GM23338 (cell line): ENCODE measurements at regions not wholly inside any gene's neighbourhood (a gene's known extent, or its start where the extent isn't known, plus 50 kb on each side); places are given as distances from the start of the nearest gene placed in this dataset.

ENCODE experiments used
- ATAC-seq: fragments of 200-7000 bp; cut with Tn5 transposase; 3 replicates; pipeline ENCODE4 v1.9.1; 2020
- DNase-seq: peaks from one replicate; pipeline ENCODE4 v3.0.0-alpha.2; 2015; ENCODE audit warnings: low spot score
- H2AFZ ChIP-seq: fragments of 200-600 bp; sonication (generic); 2 replicates; pipeline ENCODE4 v1.8.0; 2016; ENCODE audit warnings: antibody characterized with exemption, mild to moderate bottlenecking, moderate library complexity
- H3F3A ChIP-seq: fragments of 200-600 bp; sonication (generic); replicated peaks from 2 replicates; pipeline ENCODE4 v1.8.0; 2017; ENCODE audit warnings: antibody characterized with exemption, mixed run types, low read depth
- H3K27ac ChIP-seq: fragments of 200-600 bp; sonication (generic); 2 replicates; pipeline ENCODE4 v1.6.1; 2016; ENCODE audit warnings: low read depth
- H3K27me3 ChIP-seq: fragments of 200-600 bp; sonication (generic); 2 replicates; pipeline ENCODE4 v1.8.0; 2016; ENCODE audit warnings: mild to moderate bottlenecking, mixed run types, moderate library complexity; ENCODE audit not compliant: insufficient read depth
- H3K36me3 ChIP-seq: fragments of 200-600 bp; sonication (generic); 2 replicates; pipeline ENCODE4 v1.8.0; 2016; ENCODE audit warnings: mild to moderate bottlenecking; ENCODE audit not compliant: insufficient read depth
- H3K4me1 ChIP-seq: fragments of 200-600 bp; sonication (generic); 2 replicates; pipeline ENCODE4 v1.8.0; 2016; ENCODE audit warnings: mild to moderate bottlenecking, moderate library complexity; ENCODE audit not compliant: insufficient read depth
- H3K4me2 ChIP-seq: fragments of 200-600 bp; sonication (generic); 2 replicates; pipeline ENCODE4 v1.7.1; 2017; ENCODE audit warnings: mixed run types
- H3K4me3 ChIP-seq: fragments of 200-600 bp; sonication (generic); 2 replicates; pipeline ENCODE4 v1.6.1; 2016; ENCODE audit warnings: mixed run types
- H3K79me2 ChIP-seq: fragments of 200-600 bp; sonication (generic); replicated peaks from 2 replicates; pipeline ENCODE4 v1.8.0; 2017; ENCODE audit warnings: mild to moderate bottlenecking; ENCODE audit not compliant: insufficient read depth
- H3K9me2 ChIP-seq: fragments of 200-600 bp; sonication (generic); 2 replicates; pipeline ENCODE4 v1.8.0; 2017; ENCODE audit not compliant: insufficient read depth
- H4K20me1 ChIP-seq: fragments of 200-600 bp; sonication (generic); replicated peaks from 2 replicates; pipeline ENCODE4 v1.8.0; 2017; ENCODE audit warnings: mild to moderate bottlenecking; ENCODE audit not compliant: insufficient read depth
- H3K27ac Mint-ChIP-seq: 2 replicates; pipeline ENCODE4 v1.8.0; 2020; ENCODE audit warnings: inconsistent platforms, mild to moderate bottlenecking, moderate library complexity, mixed read lengths
- H3K27me3 Mint-ChIP-seq: 3 replicates; pipeline ENCODE4 v1.8.0; 2022; ENCODE audit warnings: low read depth, mild to moderate bottlenecking, moderate library complexity, mixed read lengths, inconsistent platforms; ENCODE audit not compliant: insufficient read depth, poor library complexity
- H3K36me3 Mint-ChIP-seq: 3 replicates; pipeline ENCODE4 v1.8.0; 2021; ENCODE audit warnings: low read depth, mild to moderate bottlenecking, inconsistent platforms, moderate library complexity, mixed read lengths
- H3K4me1 Mint-ChIP-seq: 3 replicates; pipeline ENCODE4 v1.8.0; 2020; ENCODE audit warnings: mild to moderate bottlenecking, inconsistent platforms, mixed read lengths
- H3K4me3 Mint-ChIP-seq: 3 replicates; pipeline ENCODE4 v1.8.0; 2021; ENCODE audit warnings: moderate library complexity, mild to moderate bottlenecking, inconsistent platforms, mixed read lengths
- H3K9me3 Mint-ChIP-seq: 3 replicates; pipeline ENCODE4 v1.8.0; 2020; ENCODE audit warnings: moderate library complexity, mild to moderate bottlenecking, inconsistent platforms, mixed read lengths
- CREB1 ChIP-seq: fragments of 250-450 bp; sonication (Bioruptor Pico); IDR thresholded peaks from 2 replicates; pipeline ENCODE4 v1.5.0; 2020; ENCODE audit warnings: low read depth, mild to moderate bottlenecking, moderate library complexity
- EZH2 ChIP-seq: fragments of 200-600 bp; sonication (generic); IDR thresholded peaks from one replicate; pipeline ENCODE4 v1.8.0; 2017; ENCODE audit warnings: antibody characterized with exemption, mild to moderate bottlenecking, low read depth; ENCODE audit not compliant: unreplicated experiment
- EZH2phosphoT487 ChIP-seq: fragments of 200-600 bp; sonication (generic); IDR thresholded peaks from one replicate; pipeline ENCODE4 v1.8.1; 2018; ENCODE audit warnings: antibody characterized with exemption; ENCODE audit not compliant: unreplicated experiment
- JUNB ChIP-seq: IDR thresholded peaks from one replicate; pipeline ENCODE4 v1.6.1; 2016; ENCODE audit warnings: antibody characterized with exemption; ENCODE audit not compliant: unreplicated experiment
- NANOG ChIP-seq: IDR thresholded peaks from 2 replicates; pipeline ENCODE4 v1.6.1; 2016; ENCODE audit warnings: antibody characterized with exemption, borderline replicate concordance
- POLR2AphosphoS5 ChIP-seq: IDR thresholded peaks from 2 replicates; pipeline ENCODE4 v1.6.1; 2016; ENCODE audit warnings: antibody characterized with exemption, low read depth
- STAT1 ChIP-seq: IDR thresholded peaks from one replicate; pipeline ENCODE4 v1.6.1; 2016; ENCODE audit warnings: antibody characterized with exemption; ENCODE audit not compliant: unreplicated experiment
- ZNF114 ChIP-seq: fragments of 250-450 bp; sonication (Bioruptor Pico); IDR thresholded peaks from 2 replicates; pipeline ENCODE4 v1.5.0; 2020; ENCODE audit warnings: mild to moderate bottlenecking, moderate library complexity
- ZNF331 ChIP-seq: fragments of 250-450 bp; sonication (Bioruptor Pico); IDR thresholded peaks from 2 replicates; pipeline ENCODE4 v1.5.0; 2020; ENCODE audit warnings: low read depth, mild to moderate bottlenecking, moderate library complexity
- TF ChIP-seq, protein P1 (sequence below): IDR thresholded peaks from 2 replicates; pipeline ENCODE4 v1.6.1; 2016; ENCODE audit warnings: antibody characterized with exemption
- TF ChIP-seq, protein P2 (sequence below): IDR thresholded peaks from one replicate; pipeline ENCODE4 v1.6.1; 2018; ENCODE audit warnings: antibody characterized with exemption; ENCODE audit not compliant: unreplicated experiment
- TF ChIP-seq, protein P3 (sequence below): fragments of 250-450 bp; sonication (Bioruptor Pico); IDR thresholded peaks from 2 replicates; pipeline ENCODE4 v1.5.0; 2020; ENCODE audit warnings: mild to moderate bottlenecking, moderate library complexity
- TF ChIP-seq, protein P4 (sequence below), 2 experiments: fragments of 200-600 bp in 1 of 2; sonication (generic) in 1 of 2; conservative IDR thresholded peaks; 2 replicates each; pipeline versions ENCODE4 v1.5.1 to v1.6.1; 2016 to 2017; ENCODE audit warnings: antibody characterized with exemption in 2 of 2, low read depth in 2 of 2, mild to moderate bottlenecking in 2 of 2, moderate library complexity in 1 of 2

DNA sequence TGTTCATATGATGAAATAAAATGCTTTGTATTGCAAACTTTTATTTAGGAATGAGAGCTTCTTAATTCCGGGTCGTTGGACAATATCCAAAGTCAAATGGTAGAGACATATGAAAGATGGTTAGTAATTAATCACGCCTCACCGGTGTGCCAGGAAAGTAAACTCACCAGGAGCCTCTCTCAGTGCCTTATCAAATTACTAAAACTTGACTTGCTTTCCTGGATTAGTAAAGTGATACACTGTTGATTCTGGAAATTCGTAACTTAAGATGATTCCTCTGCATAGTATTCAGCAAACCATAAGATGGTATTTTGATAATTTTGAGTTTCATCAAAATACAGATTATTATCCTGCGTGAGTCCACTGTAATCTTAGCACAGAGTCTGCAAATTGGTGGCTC is 115.2 kb downstream of the PAX1 start:
- Histone ChIP-seq H3K4me3 (no peak overlapping the region), H3K27me3 (no peaks in the 10 kb centered on the region), H2AFZ (no peak overlapping the region), H4K20me1 (no peaks in the 10 kb centered on the region), H3K27ac (no peak overlapping the region), H3K4me1 (no peaks in the 10 kb centered on the region), H3K79me2 (no peaks in the 10 kb centered on the region), H3K36me3 (no peaks in the 10 kb centered on the region), H3K4me2 (no peak overlapping the region), H3F3A (no peaks in the 10 kb centered on the region), H3K9me2 (no peaks in the 10 kb centered on the region)
- ATAC-seq = no peak
- H3K9me3 Mint-ChIP-seq = no peaks in the 10 kb centered on the region
- no peak overlapping the region for H3K4me3 Mint-ChIP-seq
- peaks cover 3% of the 10 kb centered on the region; the same call in 2 of the 3 replicates for H3K4me1 Mint-ChIP-seq
- TF ChIP-seq CREB1 (CRISPR knock-in tag) (no peak), POLR2AphosphoS5 (no peak), JUNB (no peak), ZNF114 (CRISPR knock-in tag) (no peak), STAT1 (no peak), EZH2 (no peak), ZNF331 (CRISPR knock-in tag) (no peak), NANOG (no peak), EZH2phosphoT487 (no peak)
- TF ChIP-seq, protein P1, sequence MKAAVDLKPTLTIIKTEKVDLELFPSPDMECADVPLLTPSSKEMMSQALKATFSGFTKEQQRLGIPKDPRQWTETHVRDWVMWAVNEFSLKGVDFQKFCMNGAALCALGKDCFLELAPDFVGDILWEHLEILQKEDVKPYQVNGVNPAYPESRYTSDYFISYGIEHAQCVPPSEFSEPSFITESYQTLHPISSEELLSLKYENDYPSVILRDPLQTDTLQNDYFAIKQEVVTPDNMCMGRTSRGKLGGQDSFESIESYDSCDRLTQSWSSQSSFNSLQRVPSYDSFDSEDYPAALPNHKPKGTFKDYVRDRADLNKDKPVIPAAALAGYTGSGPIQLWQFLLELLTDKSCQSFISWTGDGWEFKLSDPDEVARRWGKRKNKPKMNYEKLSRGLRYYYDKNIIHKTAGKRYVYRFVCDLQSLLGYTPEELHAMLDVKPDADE = no peak
- TF ChIP-seq, protein P2, sequence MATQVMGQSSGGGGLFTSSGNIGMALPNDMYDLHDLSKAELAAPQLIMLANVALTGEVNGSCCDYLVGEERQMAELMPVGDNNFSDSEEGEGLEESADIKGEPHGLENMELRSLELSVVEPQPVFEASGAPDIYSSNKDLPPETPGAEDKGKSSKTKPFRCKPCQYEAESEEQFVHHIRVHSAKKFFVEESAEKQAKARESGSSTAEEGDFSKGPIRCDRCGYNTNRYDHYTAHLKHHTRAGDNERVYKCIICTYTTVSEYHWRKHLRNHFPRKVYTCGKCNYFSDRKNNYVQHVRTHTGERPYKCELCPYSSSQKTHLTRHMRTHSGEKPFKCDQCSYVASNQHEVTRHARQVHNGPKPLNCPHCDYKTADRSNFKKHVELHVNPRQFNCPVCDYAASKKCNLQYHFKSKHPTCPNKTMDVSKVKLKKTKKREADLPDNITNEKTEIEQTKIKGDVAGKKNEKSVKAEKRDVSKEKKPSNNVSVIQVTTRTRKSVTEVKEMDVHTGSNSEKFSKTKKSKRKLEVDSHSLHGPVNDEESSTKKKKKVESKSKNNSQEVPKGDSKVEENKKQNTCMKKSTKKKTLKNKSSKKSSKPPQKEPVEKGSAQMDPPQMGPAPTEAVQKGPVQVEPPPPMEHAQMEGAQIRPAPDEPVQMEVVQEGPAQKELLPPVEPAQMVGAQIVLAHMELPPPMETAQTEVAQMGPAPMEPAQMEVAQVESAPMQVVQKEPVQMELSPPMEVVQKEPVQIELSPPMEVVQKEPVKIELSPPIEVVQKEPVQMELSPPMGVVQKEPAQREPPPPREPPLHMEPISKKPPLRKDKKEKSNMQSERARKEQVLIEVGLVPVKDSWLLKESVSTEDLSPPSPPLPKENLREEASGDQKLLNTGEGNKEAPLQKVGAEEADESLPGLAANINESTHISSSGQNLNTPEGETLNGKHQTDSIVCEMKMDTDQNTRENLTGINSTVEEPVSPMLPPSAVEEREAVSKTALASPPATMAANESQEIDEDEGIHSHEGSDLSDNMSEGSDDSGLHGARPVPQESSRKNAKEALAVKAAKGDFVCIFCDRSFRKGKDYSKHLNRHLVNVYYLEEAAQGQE = no peak
- TF ChIP-seq, protein P3, sequence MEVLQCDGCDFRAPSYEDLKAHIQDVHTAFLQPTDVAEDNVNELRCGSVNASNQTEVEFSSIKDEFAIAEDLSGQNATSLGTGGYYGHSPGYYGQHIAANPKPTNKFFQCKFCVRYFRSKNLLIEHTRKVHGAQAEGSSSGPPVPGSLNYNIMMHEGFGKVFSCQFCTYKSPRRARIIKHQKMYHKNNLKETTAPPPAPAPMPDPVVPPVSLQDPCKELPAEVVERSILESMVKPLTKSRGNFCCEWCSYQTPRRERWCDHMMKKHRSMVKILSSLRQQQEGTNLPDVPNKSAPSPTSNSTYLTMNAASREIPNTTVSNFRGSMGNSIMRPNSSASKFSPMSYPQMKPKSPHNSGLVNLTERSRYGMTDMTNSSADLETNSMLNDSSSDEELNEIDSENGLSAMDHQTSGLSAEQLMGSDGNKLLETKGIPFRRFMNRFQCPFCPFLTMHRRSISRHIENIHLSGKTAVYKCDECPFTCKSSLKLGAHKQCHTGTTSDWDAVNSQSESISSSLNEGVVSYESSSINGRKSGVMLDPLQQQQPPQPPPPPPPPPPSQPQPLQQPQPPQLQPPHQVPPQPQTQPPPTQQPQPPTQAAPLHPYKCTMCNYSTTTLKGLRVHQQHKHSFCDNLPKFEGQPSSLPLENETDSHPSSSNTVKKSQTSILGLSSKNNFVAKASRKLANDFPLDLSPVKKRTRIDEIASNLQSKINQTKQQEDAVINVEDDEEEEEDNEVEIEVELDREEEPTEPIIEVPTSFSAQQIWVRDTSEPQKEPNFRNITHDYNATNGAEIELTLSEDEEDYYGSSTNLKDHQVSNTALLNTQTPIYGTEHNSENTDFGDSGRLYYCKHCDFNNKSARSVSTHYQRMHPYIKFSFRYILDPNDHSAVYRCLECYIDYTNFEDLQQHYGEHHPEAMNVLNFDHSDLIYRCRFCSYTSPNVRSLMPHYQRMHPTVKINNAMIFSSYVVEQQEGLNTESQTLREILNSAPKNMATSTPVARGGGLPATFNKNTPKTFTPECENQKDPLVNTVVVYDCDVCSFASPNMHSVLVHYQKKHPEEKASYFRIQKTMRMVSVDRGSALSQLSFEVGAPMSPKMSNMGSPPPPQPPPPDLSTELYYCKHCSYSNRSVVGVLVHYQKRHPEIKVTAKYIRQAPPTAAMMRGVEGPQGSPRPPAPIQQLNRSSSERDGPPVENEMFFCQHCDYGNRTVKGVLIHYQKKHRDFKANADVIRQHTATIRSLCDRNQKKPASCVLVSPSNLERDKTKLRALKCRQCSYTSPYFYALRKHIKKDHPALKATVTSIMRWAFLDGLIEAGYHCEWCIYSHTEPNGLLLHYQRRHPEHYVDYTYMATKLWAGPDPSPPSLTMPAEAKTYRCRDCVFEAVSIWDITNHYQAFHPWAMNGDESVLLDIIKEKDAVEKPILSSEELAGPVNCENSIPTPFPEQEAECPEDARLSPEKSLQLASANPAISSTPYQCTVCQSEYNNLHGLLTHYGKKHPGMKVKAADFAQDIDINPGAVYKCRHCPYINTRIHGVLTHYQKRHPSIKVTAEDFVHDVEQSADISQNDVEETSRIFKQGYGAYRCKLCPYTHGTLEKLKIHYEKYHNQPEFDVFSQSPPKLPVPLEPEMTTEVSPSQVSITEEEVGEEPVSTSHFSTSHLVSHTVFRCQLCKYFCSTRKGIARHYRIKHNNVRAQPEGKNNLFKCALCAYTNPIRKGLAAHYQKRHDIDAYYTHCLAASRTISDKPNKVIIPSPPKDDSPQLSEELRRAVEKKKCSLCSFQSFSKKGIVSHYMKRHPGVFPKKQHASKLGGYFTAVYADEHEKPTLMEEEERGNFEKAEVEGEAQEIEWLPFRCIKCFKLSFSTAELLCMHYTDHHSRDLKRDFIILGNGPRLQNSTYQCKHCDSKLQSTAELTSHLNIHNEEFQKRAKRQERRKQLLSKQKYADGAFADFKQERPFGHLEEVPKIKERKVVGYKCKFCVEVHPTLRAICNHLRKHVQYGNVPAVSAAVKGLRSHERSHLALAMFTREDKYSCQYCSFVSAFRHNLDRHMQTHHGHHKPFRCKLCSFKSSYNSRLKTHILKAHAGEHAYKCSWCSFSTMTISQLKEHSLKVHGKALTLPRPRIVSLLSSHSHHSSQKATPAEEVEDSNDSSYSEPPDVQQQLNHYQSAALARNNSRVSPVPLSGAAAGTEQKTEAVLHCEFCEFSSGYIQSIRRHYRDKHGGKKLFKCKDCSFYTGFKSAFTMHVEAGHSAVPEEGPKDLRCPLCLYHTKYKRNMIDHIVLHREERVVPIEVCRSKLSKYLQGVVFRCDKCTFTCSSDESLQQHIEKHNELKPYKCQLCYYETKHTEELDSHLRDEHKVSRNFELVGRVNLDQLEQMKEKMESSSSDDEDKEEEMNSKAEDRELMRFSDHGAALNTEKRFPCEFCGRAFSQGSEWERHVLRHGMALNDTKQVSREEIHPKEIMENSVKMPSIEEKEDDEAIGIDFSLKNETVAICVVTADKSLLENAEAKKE (CRISPR knock-in tag) = no peak
- TF ChIP-seq, protein P4, sequence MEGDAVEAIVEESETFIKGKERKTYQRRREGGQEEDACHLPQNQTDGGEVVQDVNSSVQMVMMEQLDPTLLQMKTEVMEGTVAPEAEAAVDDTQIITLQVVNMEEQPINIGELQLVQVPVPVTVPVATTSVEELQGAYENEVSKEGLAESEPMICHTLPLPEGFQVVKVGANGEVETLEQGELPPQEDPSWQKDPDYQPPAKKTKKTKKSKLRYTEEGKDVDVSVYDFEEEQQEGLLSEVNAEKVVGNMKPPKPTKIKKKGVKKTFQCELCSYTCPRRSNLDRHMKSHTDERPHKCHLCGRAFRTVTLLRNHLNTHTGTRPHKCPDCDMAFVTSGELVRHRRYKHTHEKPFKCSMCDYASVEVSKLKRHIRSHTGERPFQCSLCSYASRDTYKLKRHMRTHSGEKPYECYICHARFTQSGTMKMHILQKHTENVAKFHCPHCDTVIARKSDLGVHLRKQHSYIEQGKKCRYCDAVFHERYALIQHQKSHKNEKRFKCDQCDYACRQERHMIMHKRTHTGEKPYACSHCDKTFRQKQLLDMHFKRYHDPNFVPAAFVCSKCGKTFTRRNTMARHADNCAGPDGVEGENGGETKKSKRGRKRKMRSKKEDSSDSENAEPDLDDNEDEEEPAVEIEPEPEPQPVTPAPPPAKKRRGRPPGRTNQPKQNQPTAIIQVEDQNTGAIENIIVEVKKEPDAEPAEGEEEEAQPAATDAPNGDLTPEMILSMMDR (conservative IDR thresholded peaks at IDR 0.05; ENCODE audit: low read depth in 2 of 2) = no peak
- no peak overlapping the region for H3K27ac Mint-ChIP-seq
- no peak for DNase-seq
- H3K36me3 Mint-ChIP-seq = no peaks in the 10 kb centered on the region
- H3K27me3 Mint-ChIP-seq = no peaks in the 10 kb centered on the region
